ENCODE measurements at regions not wholly inside any gene's neighbourhood (a gene's known extent, or its start where the extent isn't known, plus 50 kb on each side); places are given as distances from the start of the nearest gene placed in this dataset.

DNA sequence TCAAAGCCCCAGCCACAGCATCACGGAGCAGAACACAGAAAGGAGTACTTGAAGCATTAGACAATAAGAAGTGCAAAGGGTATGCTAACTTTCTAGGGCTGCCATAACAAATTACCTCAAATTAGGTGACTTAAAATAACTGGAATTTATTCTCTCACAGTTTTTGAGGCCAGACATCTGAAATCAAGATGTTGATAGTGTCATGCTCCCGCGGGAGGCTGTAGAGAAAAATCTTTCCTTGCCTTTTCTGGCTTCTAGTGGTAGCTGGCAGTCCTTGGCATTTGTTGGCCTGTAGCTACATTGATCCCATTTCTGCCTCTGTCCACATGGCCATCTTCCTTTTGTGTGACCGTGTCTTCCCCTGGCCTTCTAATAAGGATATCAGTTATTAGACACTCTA is 51.9 kb upstream of the SPDL1 start:
- Histone ChIP-seq H3K4me2 (ENCODE audit: insufficient read depth, low read length) (no peak overlapping the region), H3K4me1 (ENCODE audit: insufficient read depth, low read length) (peaks cover 13% of the 10 kb centered on the region), H2AFZ (ENCODE audit: low read length) (no peak overlapping the region), H3K9me3 (ENCODE audit: low read depth, low read length) (no peaks in the 10 kb centered on the region), H3K36me3 (ENCODE audit: insufficient read depth, low read length) (no peaks in the 10 kb centered on the region), H4K20me1 (ENCODE audit: insufficient read depth, low read length) (no peaks in the 10 kb centered on the region), H3K27ac (ENCODE audit: low read depth, low read length) (no peak overlapping the region), H3K79me2 (ENCODE audit: insufficient read depth, low read length) (no peaks in the 10 kb centered on the region), H3K27me3 (ENCODE audit: insufficient read depth, low read length) (peaks cover 5% of the 10 kb centered on the region), H3K4me3 (ENCODE audit: insufficient read depth, low read length) (no peak overlapping the region)
- no peak for DNase-seq (ENCODE audit: insufficient read length, low spot score, missing footprints)
- TF ChIP-seq, protein P1, sequence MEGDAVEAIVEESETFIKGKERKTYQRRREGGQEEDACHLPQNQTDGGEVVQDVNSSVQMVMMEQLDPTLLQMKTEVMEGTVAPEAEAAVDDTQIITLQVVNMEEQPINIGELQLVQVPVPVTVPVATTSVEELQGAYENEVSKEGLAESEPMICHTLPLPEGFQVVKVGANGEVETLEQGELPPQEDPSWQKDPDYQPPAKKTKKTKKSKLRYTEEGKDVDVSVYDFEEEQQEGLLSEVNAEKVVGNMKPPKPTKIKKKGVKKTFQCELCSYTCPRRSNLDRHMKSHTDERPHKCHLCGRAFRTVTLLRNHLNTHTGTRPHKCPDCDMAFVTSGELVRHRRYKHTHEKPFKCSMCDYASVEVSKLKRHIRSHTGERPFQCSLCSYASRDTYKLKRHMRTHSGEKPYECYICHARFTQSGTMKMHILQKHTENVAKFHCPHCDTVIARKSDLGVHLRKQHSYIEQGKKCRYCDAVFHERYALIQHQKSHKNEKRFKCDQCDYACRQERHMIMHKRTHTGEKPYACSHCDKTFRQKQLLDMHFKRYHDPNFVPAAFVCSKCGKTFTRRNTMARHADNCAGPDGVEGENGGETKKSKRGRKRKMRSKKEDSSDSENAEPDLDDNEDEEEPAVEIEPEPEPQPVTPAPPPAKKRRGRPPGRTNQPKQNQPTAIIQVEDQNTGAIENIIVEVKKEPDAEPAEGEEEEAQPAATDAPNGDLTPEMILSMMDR (IDR thresholded peaks at IDR 0.05; ENCODE audit: extremely low read depth, low read depth, low read length): no peak

DNA sequence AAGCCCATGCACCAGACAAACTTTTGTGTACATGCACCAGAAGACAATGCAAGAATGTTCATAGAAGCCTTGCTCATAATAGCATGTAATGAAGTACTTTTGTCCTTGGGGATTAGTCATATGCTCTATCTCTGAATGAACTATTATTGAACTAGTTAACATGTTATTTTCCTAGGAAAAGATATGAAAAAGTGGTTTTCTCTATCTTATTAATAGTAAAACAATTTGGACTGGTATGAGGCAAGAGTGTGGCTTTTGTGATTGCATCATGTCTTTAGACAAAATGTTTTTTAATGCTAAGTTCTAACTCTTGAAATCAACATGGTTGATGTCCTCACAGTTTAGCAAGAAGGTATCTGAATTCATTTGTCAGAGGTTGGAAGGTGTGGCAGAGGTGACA is 55.7 kb upstream of the SPDL1 start:
- Histone ChIP-seq H3K4me3 (ENCODE audit: insufficient read depth, low read length) (no peak overlapping the region), H2AFZ (ENCODE audit: low read length) (no peak overlapping the region), H4K20me1 (ENCODE audit: insufficient read depth, low read length) (no peaks in the 10 kb centered on the region), H3K4me1 (ENCODE audit: insufficient read depth, low read length) (peaks cover 5% of the 10 kb centered on the region), H3K27me3 (ENCODE audit: insufficient read depth, low read length) (peaks cover 5% of the 10 kb centered on the region), H3K4me2 (ENCODE audit: insufficient read depth, low read length) (no peak overlapping the region), H3K27ac (ENCODE audit: low read depth, low read length) (no peak overlapping the region), H3K36me3 (ENCODE audit: insufficient read depth, low read length) (no peaks in the 10 kb centered on the region), H3K79me2 (ENCODE audit: insufficient read depth, low read length) (no peaks in the 10 kb centered on the region), H3K9me3 (ENCODE audit: low read depth, low read length) (no peaks in the 10 kb centered on the region)
- no peak for DNase-seq (ENCODE audit: insufficient read length, low spot score, missing footprints)
- TF ChIP-seq, protein P1 (IDR thresholded peaks at IDR 0.05; ENCODE audit: extremely low read depth, low read depth, low read length): no peak

DNA sequence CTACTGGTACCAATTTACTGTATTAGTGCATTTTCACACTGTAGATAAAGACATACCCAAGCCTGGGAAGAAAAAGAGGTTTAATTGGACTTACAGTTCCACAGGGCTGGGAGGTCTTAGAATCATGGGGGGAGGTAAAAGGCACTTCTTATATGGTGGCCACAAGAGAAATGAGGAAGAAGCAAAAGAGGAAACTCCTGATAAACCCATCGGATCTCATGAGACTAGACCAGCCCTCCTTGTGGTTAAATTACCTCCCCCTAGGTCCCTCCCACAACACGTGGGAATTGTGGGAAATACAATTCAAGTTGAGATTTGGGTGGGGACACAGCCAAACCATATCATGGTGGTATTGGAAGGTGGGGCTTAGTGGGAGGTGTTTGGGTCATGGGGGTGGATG is 56.5 kb upstream of the SPDL1 start:
- Histone ChIP-seq H3K79me2 (ENCODE audit: insufficient read depth, low read length) (no peaks in the 10 kb centered on the region), H3K27ac (ENCODE audit: low read depth, low read length) (no peak overlapping the region), H3K27me3 (ENCODE audit: insufficient read depth, low read length) (peaks cover 5% of the 10 kb centered on the region), H3K4me3 (ENCODE audit: insufficient read depth, low read length) (no peak overlapping the region), H4K20me1 (ENCODE audit: insufficient read depth, low read length) (no peaks in the 10 kb centered on the region), H3K4me1 (ENCODE audit: insufficient read depth, low read length) (peaks cover 5% of the 10 kb centered on the region), H3K4me2 (ENCODE audit: insufficient read depth, low read length) (no peak overlapping the region), H3K9me3 (ENCODE audit: low read depth, low read length) (no peaks in the 10 kb centered on the region), H2AFZ (ENCODE audit: low read length) (no peak overlapping the region), H3K36me3 (ENCODE audit: insufficient read depth, low read length) (no peaks in the 10 kb centered on the region)
- DNase-seq (ENCODE audit: insufficient read length, low spot score, missing footprints): no peak
- TF ChIP-seq, protein P1 (IDR thresholded peaks at IDR 0.05; ENCODE audit: extremely low read depth, low read depth, low read length): no peak

DNA sequence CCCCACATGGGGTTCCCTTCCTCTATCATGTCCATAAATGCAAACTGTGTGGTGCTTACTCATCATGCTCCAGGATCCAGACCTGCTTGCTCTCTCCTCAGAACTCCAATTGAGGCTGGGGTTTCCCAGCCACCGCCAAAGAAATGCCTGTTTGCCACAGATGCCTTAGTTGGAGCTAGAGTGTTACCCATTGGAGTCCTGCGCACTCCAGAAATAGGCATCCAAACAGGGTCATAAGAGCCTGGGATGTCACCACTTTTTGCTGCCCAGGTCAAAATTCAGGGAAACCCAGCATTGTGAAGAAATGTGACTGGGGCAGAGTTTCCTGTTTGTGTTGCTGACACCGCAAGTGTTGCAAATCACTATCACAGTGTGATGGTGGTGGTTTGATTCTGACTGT is 60.7 kb upstream of the SPDL1 start:
- no peak overlapping the region for H3K4me3 ChIP-seq (ENCODE audit: insufficient read depth, low read length)
- H3K27me3 ChIP-seq (ENCODE audit: insufficient read depth, low read length): no peaks in the 10 kb centered on the region
- H3K9me3 ChIP-seq (ENCODE audit: low read depth, low read length): no peaks in the 10 kb centered on the region
- no peak for DNase-seq (ENCODE audit: insufficient read length, low spot score, missing footprints)
- no peaks in the 10 kb centered on the region for H3K79me2 ChIP-seq (ENCODE audit: insufficient read depth, low read length)
- no peaks in the 10 kb centered on the region for H4K20me1 ChIP-seq (ENCODE audit: insufficient read depth, low read length)
- H3K36me3 ChIP-seq (ENCODE audit: insufficient read depth, low read length): no peaks in the 10 kb centered on the region
- TF ChIP-seq, protein P1 (IDR thresholded peaks at IDR 0.05; ENCODE audit: extremely low read depth, low read depth, low read length): no peak
- H2AFZ ChIP-seq (ENCODE audit: low read length): no peak overlapping the region
- H3K4me2 ChIP-seq (ENCODE audit: insufficient read depth, low read length): no peak overlapping the region
- no peak overlapping the region for H3K27ac ChIP-seq (ENCODE audit: low read depth, low read length)
- peaks cover 5% of the 10 kb centered on the region for H3K4me1 ChIP-seq (ENCODE audit: insufficient read depth, low read length)
